ENCODE measurements at regions not wholly inside any gene's neighbourhood (a gene's known extent, or its start where the extent isn't known, plus 50 kb on each side); places are given as distances from the start of the nearest gene placed in this dataset.

DNA sequence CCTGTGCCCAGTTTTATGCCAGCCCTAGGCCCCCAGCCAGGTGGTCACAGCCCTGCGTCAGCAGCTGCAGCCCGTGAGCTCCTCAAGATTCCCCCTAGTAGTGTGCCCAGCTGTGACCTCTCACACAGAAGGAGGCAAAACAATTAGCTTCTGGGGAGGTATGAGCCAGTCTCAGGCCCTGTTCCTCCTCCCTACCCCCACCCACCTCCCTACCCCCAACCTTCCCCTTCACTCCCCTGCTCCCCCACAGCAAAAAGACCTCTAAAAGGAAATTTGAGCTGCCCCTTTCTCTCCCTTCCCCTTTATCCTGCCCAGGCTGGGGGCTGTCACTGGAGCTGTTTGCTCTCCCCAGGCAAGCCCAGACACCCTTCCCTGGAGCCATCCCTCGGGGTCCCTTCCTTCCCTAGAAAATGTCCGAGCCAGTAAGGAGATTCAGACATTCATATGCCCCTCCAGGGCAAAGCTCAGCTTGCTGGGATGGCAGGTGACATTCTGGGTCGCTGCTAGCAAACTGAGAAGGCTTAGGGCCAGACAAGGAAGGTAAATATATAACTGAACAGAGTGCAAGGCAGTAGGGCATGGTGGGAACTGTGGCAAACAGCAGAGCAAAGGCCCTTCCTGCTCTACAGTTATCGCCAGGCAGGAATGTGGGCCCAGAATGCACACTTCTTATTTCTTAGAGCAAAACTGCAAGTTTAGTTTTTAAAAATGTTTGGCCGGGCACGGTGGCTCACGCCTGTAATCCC is 300.2 kb downstream of the MN1 start:
- Histone ChIP-seq H3K27me3 (no peaks in the 10 kb centered on the region), H3K4me3 (no peak overlapping the region), H3K9me3 (ENCODE audit: low read depth) (no peaks in the 10 kb centered on the region), H3K4me1 (ENCODE audit: low read depth) (no peaks in the 10 kb centered on the region), H3K36me3 (no peaks in the 10 kb centered on the region), H3K27ac (no peak overlapping the region)
- DNase-seq (ENCODE audit: low read depth in 1 of 2, low spot score in 1 of 2), result no peak
- TF ChIP-seq, protein P1, sequence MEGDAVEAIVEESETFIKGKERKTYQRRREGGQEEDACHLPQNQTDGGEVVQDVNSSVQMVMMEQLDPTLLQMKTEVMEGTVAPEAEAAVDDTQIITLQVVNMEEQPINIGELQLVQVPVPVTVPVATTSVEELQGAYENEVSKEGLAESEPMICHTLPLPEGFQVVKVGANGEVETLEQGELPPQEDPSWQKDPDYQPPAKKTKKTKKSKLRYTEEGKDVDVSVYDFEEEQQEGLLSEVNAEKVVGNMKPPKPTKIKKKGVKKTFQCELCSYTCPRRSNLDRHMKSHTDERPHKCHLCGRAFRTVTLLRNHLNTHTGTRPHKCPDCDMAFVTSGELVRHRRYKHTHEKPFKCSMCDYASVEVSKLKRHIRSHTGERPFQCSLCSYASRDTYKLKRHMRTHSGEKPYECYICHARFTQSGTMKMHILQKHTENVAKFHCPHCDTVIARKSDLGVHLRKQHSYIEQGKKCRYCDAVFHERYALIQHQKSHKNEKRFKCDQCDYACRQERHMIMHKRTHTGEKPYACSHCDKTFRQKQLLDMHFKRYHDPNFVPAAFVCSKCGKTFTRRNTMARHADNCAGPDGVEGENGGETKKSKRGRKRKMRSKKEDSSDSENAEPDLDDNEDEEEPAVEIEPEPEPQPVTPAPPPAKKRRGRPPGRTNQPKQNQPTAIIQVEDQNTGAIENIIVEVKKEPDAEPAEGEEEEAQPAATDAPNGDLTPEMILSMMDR (IDR thresholded peaks at IDR 0.05; ENCODE audit: low read depth, low read length), result no peak

DNA sequence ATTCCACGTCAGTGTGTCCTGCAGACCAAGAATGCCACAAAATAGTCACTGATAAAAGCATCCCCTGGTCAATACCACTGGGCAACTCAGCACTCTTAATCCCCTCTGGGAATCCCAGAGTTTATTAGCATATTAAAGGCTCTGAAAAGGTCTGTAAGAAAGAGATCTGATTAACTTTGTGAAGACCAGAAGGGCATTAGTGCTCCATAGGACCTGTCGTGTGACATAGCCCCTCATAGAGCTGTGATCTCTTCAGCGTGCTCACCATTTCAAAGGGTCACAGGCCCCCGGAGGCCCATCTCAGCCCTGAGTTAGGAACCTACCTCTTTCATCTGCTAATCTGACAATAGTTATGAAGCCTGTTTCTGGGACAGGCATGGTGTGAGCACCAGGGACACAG is 299.2 kb downstream of the MN1 start:
- no peaks in the 10 kb centered on the region for H3K4me1 ChIP-seq (ENCODE audit: low read depth)
- H3K27ac ChIP-seq, result no peak overlapping the region
- TF ChIP-seq, protein P1 (IDR thresholded peaks at IDR 0.05; ENCODE audit: low read depth, low read length), result no peak
- H3K27me3 ChIP-seq, result no peaks in the 10 kb centered on the region
- no peaks in the 10 kb centered on the region for H3K36me3 ChIP-seq
- H3K4me3 ChIP-seq, result no peak overlapping the region
- DNase-seq (ENCODE audit: low read depth in 1 of 2, low spot score in 1 of 2), result no peak
- no peaks in the 10 kb centered on the region for H3K9me3 ChIP-seq (ENCODE audit: low read depth)

DNA sequence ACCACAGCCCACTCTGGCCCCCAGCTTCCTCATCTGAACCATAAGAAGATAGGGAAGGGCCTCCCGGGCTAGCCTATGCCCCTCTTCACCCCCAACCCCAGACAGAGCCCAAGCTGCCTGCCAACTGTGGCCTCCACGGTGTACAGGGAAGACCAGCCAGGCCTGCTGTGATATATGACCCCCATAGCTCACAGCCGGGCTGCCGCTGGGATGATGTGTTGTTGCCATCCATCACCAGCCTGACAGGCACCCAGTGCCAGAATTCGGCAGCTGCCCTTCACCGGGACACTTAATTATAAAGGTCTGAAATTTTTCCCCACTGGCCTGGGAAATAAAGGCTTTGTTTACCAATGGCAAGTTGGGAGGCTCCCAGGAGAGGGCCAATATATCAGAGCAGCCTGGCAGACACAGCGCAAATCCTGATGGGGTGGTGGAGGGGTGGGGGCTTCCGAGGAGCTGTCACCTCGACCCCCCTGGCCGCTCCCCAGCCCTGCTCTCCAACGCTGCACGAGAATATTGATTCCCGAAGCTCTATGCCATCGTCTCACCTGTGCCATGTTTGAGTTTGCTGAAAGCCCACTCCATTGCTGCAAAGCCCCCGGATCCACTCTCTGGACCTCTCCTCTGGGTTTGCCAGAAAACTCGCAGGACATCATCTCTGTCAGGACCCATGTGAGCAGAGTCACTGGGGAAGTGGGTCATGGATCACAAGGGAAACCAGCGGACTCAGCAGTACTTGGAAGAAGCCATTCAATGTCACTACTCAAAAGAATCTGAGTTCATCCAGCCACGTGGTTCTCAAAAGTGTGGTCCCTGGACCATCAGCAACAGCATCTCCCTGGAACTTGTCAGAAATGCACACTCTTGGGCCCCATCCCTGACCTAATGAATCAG is 296.9 kb downstream of the MN1 start:
- no peaks in the 10 kb centered on the region for H3K9me3 ChIP-seq (ENCODE audit: low read depth)
- no peak overlapping the region for H3K4me3 ChIP-seq
- no peaks in the 10 kb centered on the region for H3K36me3 ChIP-seq
- no peak overlapping the region for H3K27ac ChIP-seq
- H3K4me1 ChIP-seq (ENCODE audit: low read depth), result no peaks in the 10 kb centered on the region
- DNase-seq (ENCODE audit: low read depth in 1 of 2, low spot score in 1 of 2), result no peak
- TF ChIP-seq, protein P1 (IDR thresholded peaks at IDR 0.05; ENCODE audit: low read depth, low read length), result no peak
- no peaks in the 10 kb centered on the region for H3K27me3 ChIP-seq

DNA sequence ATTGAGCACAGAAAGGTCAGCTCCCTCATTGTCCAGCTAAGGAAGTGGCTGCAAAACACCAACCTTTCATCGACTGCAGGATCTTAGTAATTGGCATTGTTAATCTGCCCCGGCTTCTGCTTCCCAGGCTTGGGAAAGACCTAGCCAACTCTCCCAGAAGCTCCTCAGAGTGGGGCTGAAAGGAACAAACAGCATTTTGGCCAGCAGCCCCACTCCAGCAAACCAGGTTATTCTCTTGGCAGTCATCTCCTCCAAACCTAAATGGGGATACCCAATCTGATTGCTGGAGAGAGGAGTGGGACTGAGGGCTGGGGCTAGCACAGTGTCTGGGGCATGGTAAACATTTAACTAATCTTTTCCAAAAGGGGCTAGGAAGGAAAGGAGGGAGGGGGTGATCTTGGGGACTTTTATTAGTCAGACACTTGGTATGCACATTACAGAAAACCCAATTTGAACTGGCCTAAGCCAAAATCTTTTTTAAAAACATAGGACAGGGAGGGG is 294.4 kb downstream of the MN1 start:
- DNase-seq (ENCODE audit: low read depth in 1 of 2, low spot score in 1 of 2), result peak in 1 of 2 donors; percentile 68
- no peaks in the 10 kb centered on the region for H3K27me3 ChIP-seq
- H3K4me3 ChIP-seq, result no peak overlapping the region
- H3K27ac ChIP-seq, result no peak overlapping the region
- H3K36me3 ChIP-seq, result no peaks in the 10 kb centered on the region
- H3K4me1 ChIP-seq (ENCODE audit: low read depth), result no peaks in the 10 kb centered on the region
- H3K9me3 ChIP-seq (ENCODE audit: low read depth), result no peaks in the 10 kb centered on the region
- TF ChIP-seq, protein P1 (IDR thresholded peaks at IDR 0.05; ENCODE audit: low read depth, low read length), result no peak

DNA sequence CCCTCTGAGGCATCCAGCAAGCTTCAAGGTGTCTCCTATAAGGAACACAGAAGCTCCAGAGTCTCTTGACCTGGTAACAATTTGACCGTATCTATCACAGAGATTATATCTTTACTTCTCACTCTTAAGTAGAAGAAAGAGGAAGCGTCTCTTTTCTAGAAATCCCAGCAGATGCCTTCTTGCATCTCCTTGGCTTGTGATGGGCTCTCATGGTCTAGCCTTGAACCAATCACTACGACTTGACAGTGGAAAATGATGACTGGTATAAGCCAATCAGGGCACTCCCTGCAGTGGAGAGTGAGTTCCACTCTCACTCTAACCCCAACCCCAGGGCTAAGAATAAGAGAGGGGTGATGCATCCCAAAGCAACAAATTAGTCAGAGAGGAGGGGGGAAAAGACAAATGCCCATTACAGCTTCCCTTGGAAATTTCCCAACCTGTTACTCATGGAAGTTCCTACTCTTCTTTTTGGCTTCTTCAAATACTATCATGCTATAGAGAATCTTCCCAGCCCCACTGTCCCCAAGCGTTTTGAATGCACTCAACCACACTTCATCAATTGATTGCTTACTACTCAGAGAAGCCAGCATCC is 293.5 kb downstream of the MN1 start:
- TF ChIP-seq, protein P1 (IDR thresholded peaks at IDR 0.05; ENCODE audit: low read depth, low read length), result no peak

More for the DNA sequence above, 293.5 kb downstream of the MN1 start:
- Histone ChIP-seq H3K27me3 (no peaks in the 10 kb centered on the region), H3K36me3 (no peaks in the 10 kb centered on the region), H3K27ac (no peak overlapping the region), H3K9me3 (ENCODE audit: low read depth) (no peaks in the 10 kb centered on the region), H3K4me1 (ENCODE audit: low read depth) (no peaks in the 10 kb centered on the region), H3K4me3 (no peak overlapping the region)
- DNase-seq (ENCODE audit: low read depth in 1 of 2, low spot score in 1 of 2), result no peak

Measured in cardiac muscle cell (in vitro differentiated cells and primary cell).